ENCODE measurements at regions not wholly inside any gene's neighbourhood (a gene's known extent, or its start where the extent isn't known, plus 50 kb on each side); places are given as distances from the start of the nearest gene placed in this dataset.
"Not testable (repeated sequence)": the region's sequence is repeated elsewhere in the genome, so short reads cannot be mapped to it uniquely, and the experiment has no call there.

GRCh38 chr21:33997436-33997835 is 75.9 kb upstream of the MRPS6 start:
- DNase-seq (ENCODE audit: low read depth) = no peak

GRCh38 chr21:33994373-33994772 is 78.8 kb upstream of the ATP5PO start:
- no peak overlapping the region for H3K4me3 ChIP-seq (ENCODE audit: low read depth, low read length)
- no peak for DNase-seq (ENCODE audit: low read depth)

More at GRCh38 chr21:33997436-33997835, 75.9 kb upstream of the MRPS6 start:
- H3K4me3 ChIP-seq (ENCODE audit: low read depth, low read length) = no peak overlapping the region

- H3K4me3 ChIP-seq (ENCODE audit: low read depth, low read length) = no peak overlapping the region
- DNase-seq (ENCODE audit: low read depth) = no peak
These were observed 78.0 kb upstream of the ATP5PO start for GRCh38 chr21:33993286-33994231.

DNA sequence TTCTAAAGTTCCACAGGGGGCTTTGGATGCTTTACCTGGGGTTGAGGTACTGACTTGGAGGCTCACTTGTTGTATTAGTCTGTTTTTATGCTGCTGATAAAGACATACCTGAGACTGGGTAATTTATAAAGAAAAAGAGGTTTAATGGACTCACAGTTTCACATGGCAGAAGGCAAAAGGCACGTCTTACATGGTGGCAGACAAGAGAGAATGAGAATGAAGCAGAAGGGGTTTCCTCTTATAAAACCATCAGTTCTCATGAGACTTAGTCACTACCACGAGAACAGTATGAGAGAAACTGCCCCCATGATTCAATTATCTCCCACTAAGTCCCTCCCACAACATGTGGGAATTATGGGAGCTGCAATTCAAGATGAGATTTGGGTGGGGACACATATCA is 76.8 kb upstream of the ATP5PO start:
- not testable (repeated sequence) for DNase-seq (ENCODE audit: low read depth); H3K4me3 ChIP-seq (ENCODE audit: low read depth, low read length)

- H3K4me3 ChIP-seq (ENCODE audit: low read depth, low read length) = no peak overlapping the region
- DNase-seq (ENCODE audit: low read depth) = no peak
These were observed 75.5 kb upstream of the ATP5PO start for GRCh38 chr21:33991133-33991532.

DNA sequence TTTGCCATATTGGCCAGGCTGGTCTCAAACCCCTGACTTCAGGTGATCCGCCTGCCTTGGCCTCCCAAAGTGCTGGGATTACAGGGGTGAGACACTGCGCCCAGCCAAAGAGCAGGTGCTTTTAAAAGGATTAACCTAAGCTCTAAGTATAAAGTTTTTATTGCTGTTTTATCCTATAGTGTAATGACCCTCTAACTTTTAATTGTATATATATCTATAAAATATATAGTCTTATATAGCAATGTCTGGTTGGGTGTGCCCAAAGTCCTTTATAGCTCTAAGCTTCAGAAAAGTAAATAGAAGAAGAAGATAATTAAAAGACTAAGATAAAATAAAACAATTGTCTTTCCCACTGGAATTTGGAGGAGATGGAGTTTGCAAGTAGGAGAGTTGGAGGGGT is 73.8 kb upstream of the ATP5PO start:
- no peak overlapping the region for H3K4me3 ChIP-seq (ENCODE audit: low read depth, low read length)
- DNase-seq (ENCODE audit: low read depth) = no peak

DNA sequence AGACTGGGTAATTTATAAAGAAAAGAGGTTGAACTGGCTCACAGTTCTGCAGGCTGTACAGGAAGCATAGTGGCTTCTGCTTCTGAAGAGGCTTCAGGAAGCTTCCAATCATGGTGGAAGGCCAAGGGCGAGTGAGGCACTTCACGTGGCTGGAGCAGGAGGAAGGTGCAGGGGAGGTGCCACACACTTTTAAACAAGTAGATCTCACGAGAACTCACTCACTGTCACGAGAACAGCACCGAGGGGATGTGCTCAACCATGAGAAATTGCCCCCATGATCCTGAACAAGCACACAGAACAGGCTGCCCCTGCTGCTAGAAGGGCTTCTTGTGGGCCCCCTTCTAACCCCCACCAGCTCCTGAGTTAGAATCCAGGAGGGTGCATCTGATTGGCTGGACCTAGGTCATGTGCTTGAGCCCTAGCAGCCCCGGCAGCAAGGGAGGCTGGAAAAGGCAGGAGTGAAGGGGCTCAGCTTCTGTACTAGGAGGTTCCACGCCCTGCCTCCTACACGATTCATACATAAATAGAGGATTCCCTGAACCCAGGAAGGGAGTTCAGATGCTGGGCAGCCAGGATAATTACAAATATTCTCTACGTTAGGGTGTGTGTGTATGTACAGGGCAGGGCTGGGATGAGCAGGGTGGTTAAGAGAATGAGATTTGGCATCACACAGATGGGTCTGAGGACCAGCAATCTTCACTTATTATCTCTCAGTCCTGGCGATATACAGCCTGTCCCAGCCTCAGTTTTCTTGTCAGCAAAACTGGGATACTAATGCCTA is 72.8 kb upstream of the ATP5PO start:
- DNase-seq (ENCODE audit: low read depth) = no peak
- no peak overlapping the region for H3K4me3 ChIP-seq (ENCODE audit: low read depth, low read length)

GRCh38 chr21:33987461-33987860 is 71.9 kb upstream of the ATP5PO start:
- no peak for DNase-seq (ENCODE audit: low read depth)
- H3K4me3 ChIP-seq (ENCODE audit: low read depth, low read length) = no peak overlapping the region

- no peak overlapping the region for H3K4me3 ChIP-seq (ENCODE audit: low read depth, low read length)
- DNase-seq (ENCODE audit: low read depth) = no peak
These were observed 69.8 kb upstream of the ATP5PO start for GRCh38 chr21:33985117-33986050.

- no peak for DNase-seq (ENCODE audit: low read depth)
- H3K4me3 ChIP-seq (ENCODE audit: low read depth, low read length) = no peak overlapping the region
These were observed 68.4 kb upstream of the ATP5PO start for GRCh38 chr21:33984021-33984481.

- no peak overlapping the region for H3K4me3 ChIP-seq (ENCODE audit: low read depth, low read length)
- DNase-seq (ENCODE audit: low read depth) = peak; percentile 85
These were observed 65.9 kb upstream of the ATP5PO start for GRCh38 chr21:33981391-33982101.

DNA sequence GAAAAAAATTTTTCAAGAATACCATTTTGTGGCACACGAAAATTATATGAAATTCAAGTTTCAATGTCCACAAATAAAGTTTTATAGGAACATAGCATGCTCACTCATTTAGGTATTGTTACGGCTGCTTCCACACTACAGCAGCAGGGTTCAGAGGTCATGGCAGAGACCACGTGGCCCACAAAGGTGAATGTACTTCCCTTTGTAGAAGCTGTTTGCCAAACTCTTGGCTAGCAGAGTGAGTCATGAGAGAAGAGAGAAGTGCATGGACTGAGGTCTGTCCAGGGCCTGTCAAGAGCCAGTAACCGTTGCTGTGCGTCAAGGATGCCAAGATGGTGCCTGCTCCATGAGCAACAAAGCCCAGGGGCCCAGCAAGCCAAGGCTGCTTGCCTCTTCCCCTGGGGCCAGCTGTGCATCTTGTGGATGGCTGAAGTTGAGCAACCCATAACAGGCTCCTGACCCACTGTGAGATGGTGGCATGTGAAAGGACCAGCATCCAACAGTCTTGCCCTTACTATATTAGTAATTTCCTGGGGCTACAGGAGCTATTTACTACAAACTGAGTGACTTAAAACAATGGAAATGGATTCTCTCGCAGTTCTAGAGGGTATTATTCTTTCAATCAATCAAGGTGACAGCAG is 64.8 kb upstream of the ATP5PO start:
- no peak overlapping the region for H3K4me3 ChIP-seq (ENCODE audit: low read depth, low read length)
- no peak for DNase-seq (ENCODE audit: low read depth)

DNA sequence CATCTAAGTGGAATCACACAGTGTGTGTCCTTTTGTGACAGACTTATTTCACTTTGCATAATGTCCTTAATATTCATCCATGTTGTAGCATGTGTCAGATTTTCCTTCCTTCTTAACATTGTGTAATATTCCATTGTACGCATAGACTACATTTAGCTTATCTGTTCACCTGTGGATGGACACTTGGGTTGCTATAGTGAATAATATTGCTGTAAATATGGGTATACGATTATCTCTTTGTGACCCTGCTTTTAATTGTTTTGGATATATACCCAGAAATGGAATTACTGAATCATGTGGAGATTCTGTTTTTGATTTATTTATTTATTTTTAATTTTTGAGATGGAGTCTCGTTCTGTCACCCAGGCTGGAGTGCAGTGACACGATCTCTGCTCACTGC is 63.0 kb upstream of the ATP5PO start:
- no peak overlapping the region for H3K4me3 ChIP-seq (ENCODE audit: low read depth, low read length)

DNA sequence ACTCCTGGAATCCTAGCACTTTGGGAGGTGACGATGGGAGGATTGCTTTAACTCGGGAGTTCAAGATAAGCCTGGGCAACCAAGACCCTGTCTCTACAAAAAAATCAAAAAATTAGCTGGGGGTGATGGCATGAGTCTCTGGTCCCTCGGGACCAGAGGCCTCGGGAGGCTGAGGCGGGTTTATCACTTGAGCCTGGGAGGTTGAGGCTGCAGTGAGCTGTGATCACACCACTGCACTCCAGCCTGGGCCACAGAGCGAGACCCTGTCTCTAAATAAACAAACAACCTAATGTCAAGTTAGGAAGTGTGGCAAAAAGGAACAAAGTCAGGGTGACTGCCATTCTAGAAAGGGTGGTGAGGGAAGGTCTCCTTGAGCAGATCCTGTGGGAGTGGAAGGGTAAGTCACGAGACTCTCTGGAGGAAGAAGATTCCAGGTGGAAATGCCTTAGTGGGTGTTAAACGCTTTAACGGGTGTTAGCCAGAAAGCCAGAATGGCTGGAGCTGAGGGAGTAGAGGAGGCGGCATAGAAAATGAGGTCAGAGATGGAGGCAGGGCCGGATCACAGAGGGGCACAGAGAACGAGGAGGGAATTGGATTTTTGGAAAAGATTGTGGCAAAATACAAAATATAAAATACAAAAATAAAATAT is 62.2 kb upstream of the ATP5PO start:
- no peak for DNase-seq (ENCODE audit: low read depth)
- no peak overlapping the region for H3K4me3 ChIP-seq (ENCODE audit: low read depth, low read length)

More for the DNA sequence above, 63.0 kb upstream of the ATP5PO start:
- DNase-seq (ENCODE audit: low read depth) = no peak

- no peak for DNase-seq (ENCODE audit: low read depth)
- no peak overlapping the region for H3K4me3 ChIP-seq (ENCODE audit: low read depth, low read length)
These were observed 61.6 kb upstream of the ATP5PO start for GRCh38 chr21:33977017-33977720.

- peak; percentile 96 for DNase-seq (ENCODE audit: low read depth)
- H3K4me3 ChIP-seq (ENCODE audit: low read depth, low read length) = peak overlapping the region; percentile 11
These were observed 60.7 kb upstream of the ATP5PO start for GRCh38 chr21:33976082-33977016.

Measured in skeletal muscle cell (primary cell).